ENCODE measurements at regions not wholly inside any gene's neighbourhood (a gene's known extent, or its start where the extent isn't known, plus 50 kb on each side); places are given as distances from the start of the nearest gene placed in this dataset.

- DNase-seq: no peak
- no peaks in the 10 kb centered on the region for H3K27me3 ChIP-seq (ENCODE audit: control insufficient read depth, insufficient read depth, low read length)
- H3K4me3 ChIP-seq (ENCODE audit: low read length): no peak overlapping the region
- peaks cover 48% of the 10 kb centered on the region for H3K4me1 ChIP-seq (ENCODE audit: control insufficient read depth, insufficient read depth, low read length)
- H3K9me3 ChIP-seq (replicated peaks; ENCODE audit: control insufficient read depth, low read depth, low read length): no peaks in the 10 kb centered on the region
- H3K27ac ChIP-seq (ENCODE audit: low read length): no peak overlapping the region
- H3K36me3 ChIP-seq (ENCODE audit: control insufficient read depth, insufficient read depth, low read length): peaks cover 78% of the 10 kb centered on the region
- WGBS (ENCODE audit: insufficient coverage): 77% methylated on average over 7 of the region's 8 CpGs
Observed at GRCh38 chr12:124445826-124446225, 121.6 kb downstream of the NCOR2 start.

DNA sequence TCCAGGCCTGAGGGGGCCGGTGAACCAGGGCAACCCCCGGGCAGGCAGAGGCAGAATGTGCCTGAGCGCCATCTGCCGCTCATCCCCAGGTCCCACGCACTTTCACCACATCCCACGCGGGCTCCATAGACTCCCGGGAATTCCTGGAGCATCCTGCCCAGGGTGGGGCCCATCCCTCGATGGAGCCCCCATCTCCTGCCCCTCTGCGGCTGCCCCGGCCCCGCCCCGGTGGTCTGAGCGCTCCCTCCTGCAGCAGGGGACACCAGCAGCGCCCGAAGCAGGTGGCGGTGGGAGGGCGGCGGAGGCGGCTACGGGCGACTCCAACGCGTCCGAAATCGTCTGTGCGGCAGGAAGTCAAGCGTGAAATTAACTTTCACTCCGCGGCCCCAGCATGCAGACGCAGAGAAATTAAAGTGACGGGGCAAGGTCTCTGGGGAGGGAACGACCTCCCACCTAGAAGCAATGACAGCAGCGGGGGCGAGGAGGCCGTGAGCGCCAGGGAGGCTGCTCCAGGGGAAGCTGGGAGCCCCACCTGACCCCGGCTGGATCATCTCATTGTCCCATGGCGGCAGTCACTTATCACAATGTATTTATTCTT lies 122.2 kb downstream of the NCOR2 start:
- Histone ChIP-seq H3K27me3 (ENCODE audit: control insufficient read depth, insufficient read depth, low read length) (no peaks in the 10 kb centered on the region), H3K4me3 (ENCODE audit: low read length) (no peak overlapping the region), H3K36me3 (ENCODE audit: control insufficient read depth, insufficient read depth, low read length) (peaks cover 77% of the 10 kb centered on the region), H3K9me3 (replicated peaks; ENCODE audit: control insufficient read depth, low read depth, low read length) (no peaks in the 10 kb centered on the region), H3K4me1 (ENCODE audit: control insufficient read depth, insufficient read depth, low read length) (peaks cover 44% of the 10 kb centered on the region), H3K27ac (ENCODE audit: low read length) (no peak overlapping the region)
- DNase-seq: no peak
- whole genome bisulfite sequencing (ENCODE audit: insufficient coverage): 67% methylated on average over 34 of the region's 39 CpGs

DNA sequence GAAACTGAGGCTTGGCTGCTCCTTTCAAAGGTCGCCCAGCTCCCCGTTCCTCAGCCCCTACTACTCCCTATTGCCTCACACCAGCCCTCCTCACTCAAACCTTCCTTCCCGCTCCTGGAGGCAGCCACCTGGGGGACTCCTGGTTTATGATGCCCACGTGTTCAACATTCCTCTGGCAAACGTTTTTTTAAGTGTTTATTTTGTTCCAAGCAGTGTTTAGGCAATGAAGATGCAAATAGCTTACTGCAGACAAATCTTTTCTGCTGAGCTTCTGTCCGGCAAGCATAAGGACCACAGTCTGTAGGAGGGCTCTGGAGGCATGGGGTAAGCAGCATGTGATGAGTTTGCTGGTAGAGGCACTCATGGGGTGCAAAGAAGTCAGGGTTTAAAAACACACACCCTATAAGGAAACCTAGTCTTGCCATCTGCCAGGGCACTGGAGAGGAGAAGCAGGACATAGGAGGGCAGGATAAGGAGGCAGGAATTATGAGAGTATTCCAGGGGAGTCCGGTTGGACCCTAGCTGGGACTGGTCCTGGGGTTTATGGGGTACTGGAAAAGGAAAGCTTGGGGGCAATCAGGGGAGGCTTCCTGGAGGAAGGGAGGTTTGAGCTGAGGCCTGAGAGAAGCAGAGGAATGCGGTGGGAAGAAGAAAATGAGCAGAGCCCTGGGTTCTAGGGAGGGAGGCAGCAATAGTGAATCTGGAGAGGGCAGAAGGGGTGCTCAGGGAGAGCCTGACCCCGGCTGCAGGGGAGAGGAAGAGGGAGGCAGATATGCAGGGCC lies 123.3 kb downstream of the NCOR2 start:
- Histone ChIP-seq H3K27ac (ENCODE audit: low read length) (no peak overlapping the region), H3K36me3 (ENCODE audit: control insufficient read depth, insufficient read depth, low read length) (peaks cover 70% of the 10 kb centered on the region), H3K4me3 (ENCODE audit: low read length) (no peak overlapping the region), H3K9me3 (replicated peaks; ENCODE audit: control insufficient read depth, low read depth, low read length) (no peaks in the 10 kb centered on the region), H3K4me1 (ENCODE audit: control insufficient read depth, insufficient read depth, low read length) (peaks cover 33% of the 10 kb centered on the region), H3K27me3 (ENCODE audit: control insufficient read depth, insufficient read depth, low read length) (no peaks in the 10 kb centered on the region)
- DNase-seq: no peak
- WGBS (ENCODE audit: insufficient coverage): 73% methylated on average over 6 of the region's 9 CpGs

GRCh38 chr12:124442772-124443445 lies 124.5 kb downstream of the NCOR2 start:
- H3K9me3 ChIP-seq (replicated peaks; ENCODE audit: control insufficient read depth, low read depth, low read length): no peaks in the 10 kb centered on the region
- WGBS (ENCODE audit: insufficient coverage): 67% methylated on average over 23 of the region's 29 CpGs
- DNase-seq: no peak
- peaks cover 62% of the 10 kb centered on the region for H3K36me3 ChIP-seq (ENCODE audit: control insufficient read depth, insufficient read depth, low read length)
- H3K4me3 ChIP-seq (ENCODE audit: low read length): no peak overlapping the region
- H3K4me1 ChIP-seq (ENCODE audit: control insufficient read depth, insufficient read depth, low read length): peaks cover 42% of the 10 kb centered on the region
- H3K27ac ChIP-seq (ENCODE audit: low read length): no peak overlapping the region
- H3K27me3 ChIP-seq (ENCODE audit: control insufficient read depth, insufficient read depth, low read length): no peaks in the 10 kb centered on the region

DNA sequence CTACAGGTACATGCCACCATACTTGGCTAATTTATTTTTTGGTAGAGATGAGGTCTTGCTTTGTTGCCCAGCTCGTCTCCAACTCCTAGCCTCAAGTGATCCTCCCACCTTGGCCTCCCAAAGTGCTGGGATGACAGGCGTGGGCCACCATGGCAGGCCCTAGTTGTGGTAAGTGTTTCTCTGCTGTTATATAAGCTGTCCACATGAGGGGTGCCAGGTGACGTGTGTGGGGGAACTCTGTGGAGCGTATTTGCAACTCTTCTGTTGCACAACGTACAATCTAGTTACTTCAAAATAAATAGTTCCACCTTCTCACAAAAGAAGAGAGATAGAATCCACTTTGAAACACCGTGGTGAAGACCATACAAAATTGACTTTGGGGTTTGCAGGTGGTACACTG lies 125.1 kb downstream of the NCOR2 start:
- Histone ChIP-seq H3K4me1 (ENCODE audit: control insufficient read depth, insufficient read depth, low read length) (peaks cover 48% of the 10 kb centered on the region), H3K27me3 (ENCODE audit: control insufficient read depth, insufficient read depth, low read length) (no peaks in the 10 kb centered on the region), H3K36me3 (ENCODE audit: control insufficient read depth, insufficient read depth, low read length) (peaks cover 60% of the 10 kb centered on the region), H3K4me3 (ENCODE audit: low read length) (no peak overlapping the region), H3K27ac (ENCODE audit: low read length) (no peak overlapping the region), H3K9me3 (replicated peaks; ENCODE audit: control insufficient read depth, low read depth, low read length) (no peaks in the 10 kb centered on the region)
- no peak for DNase-seq
- WGBS (ENCODE audit: insufficient coverage): no CpG with 5 or more reads among the region's 6 CpGs

DNA sequence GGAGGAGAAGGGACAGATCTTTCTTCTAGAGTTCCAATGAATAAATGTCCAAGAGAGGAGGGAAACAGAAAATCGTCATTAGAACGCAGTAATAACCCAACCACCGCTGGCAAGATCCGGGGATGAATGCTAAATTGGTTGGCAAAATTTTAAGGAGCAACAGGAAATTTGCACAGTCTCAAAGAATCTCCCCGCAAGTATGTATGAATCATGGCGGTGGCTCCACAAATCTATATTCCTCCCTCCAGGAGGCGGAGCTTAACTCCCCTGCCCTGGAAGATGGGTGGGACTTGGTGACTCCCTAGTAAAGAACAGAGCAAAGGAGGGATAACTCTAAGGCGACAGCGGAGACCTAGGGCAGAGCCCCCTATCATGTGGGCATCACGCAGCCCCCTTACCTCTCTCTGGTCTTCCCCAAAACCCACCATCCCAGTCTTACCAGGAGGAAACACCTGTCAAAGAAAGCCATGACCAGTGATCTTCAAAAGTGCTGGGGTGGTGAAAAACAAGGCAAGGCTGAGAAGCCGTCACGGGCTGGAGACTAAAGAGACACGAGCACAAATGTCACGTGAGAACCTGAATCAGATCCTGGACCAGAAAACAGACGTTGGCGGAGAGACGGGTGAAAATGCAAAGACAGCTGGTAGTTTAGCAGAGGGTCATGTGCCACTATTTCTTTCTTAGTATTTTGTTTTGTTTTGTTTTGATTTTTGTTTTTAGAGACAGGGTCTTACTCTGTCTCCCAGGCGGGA lies 125.8 kb downstream of the NCOR2 start:
- Histone ChIP-seq H3K9me3 (replicated peaks; ENCODE audit: control insufficient read depth, low read depth, low read length) (no peaks in the 10 kb centered on the region), H3K27me3 (ENCODE audit: control insufficient read depth, insufficient read depth, low read length) (no peaks in the 10 kb centered on the region), H3K4me3 (ENCODE audit: low read length) (no peak overlapping the region), H3K27ac (ENCODE audit: low read length) (peak overlapping the region; percentile 0), H3K36me3 (ENCODE audit: control insufficient read depth, insufficient read depth, low read length) (peaks cover 64% of the 10 kb centered on the region), H3K4me1 (ENCODE audit: control insufficient read depth, insufficient read depth, low read length) (peaks cover 52% of the 10 kb centered on the region)
- WGBS (ENCODE audit: insufficient coverage): 45% methylated on average over 8 of the region's 18 CpGs
- no peak for DNase-seq

- peaks cover 67% of the 10 kb centered on the region for H3K36me3 ChIP-seq (ENCODE audit: control insufficient read depth, insufficient read depth, low read length)
Observed at GRCh38 chr12:124440841-124441381, 126.5 kb downstream of the NCOR2 start.

GRCh38 chr12:124440031-124440626 lies 127.3 kb downstream of the NCOR2 start:
- peaks cover 50% of the 10 kb centered on the region for H3K4me1 ChIP-seq (ENCODE audit: control insufficient read depth, insufficient read depth, low read length)
- no peaks in the 10 kb centered on the region for H3K27me3 ChIP-seq (ENCODE audit: control insufficient read depth, insufficient read depth, low read length)
- H3K9me3 ChIP-seq (replicated peaks; ENCODE audit: control insufficient read depth, low read depth, low read length): no peaks in the 10 kb centered on the region
- DNase-seq: no peak
- H3K27ac ChIP-seq (ENCODE audit: low read length): no peak overlapping the region
- H3K4me3 ChIP-seq (ENCODE audit: low read length): no peak overlapping the region
- peaks cover 65% of the 10 kb centered on the region for H3K36me3 ChIP-seq (ENCODE audit: control insufficient read depth, insufficient read depth, low read length)
- 91% methylated on average over 13 of the region's 13 CpGs for WGBS (ENCODE audit: insufficient coverage)

More at GRCh38 chr12:124440841-124441381, 126.5 kb downstream of the NCOR2 start:
- Histone ChIP-seq H3K4me1 (ENCODE audit: control insufficient read depth, insufficient read depth, low read length) (peaks cover 54% of the 10 kb centered on the region), H3K27ac (ENCODE audit: low read length) (peak overlapping the region; percentile 56), H3K4me3 (ENCODE audit: low read length) (no peak overlapping the region), H3K9me3 (replicated peaks; ENCODE audit: control insufficient read depth, low read depth, low read length) (no peaks in the 10 kb centered on the region), H3K27me3 (ENCODE audit: control insufficient read depth, insufficient read depth, low read length) (no peaks in the 10 kb centered on the region)
- WGBS (ENCODE audit: insufficient coverage): 89% methylated on average over 3 of the region's 13 CpGs
- no peak for DNase-seq

- Histone ChIP-seq H3K27ac (ENCODE audit: low read length) (no peak overlapping the region), H3K36me3 (ENCODE audit: control insufficient read depth, insufficient read depth, low read length) (peaks cover 55% of the 10 kb centered on the region)
- WGBS (ENCODE audit: insufficient coverage): 68% methylated on average over 4 of the region's 8 CpGs
Observed at GRCh38 chr12:124438437-124439056, 128.9 kb downstream of the NCOR2 start.

More at GRCh38 chr12:124438437-124439056, 128.9 kb downstream of the NCOR2 start:
- Histone ChIP-seq H3K4me3 (ENCODE audit: low read length) (no peak overlapping the region), H3K27me3 (ENCODE audit: control insufficient read depth, insufficient read depth, low read length) (no peaks in the 10 kb centered on the region), H3K4me1 (ENCODE audit: control insufficient read depth, insufficient read depth, low read length) (peaks cover 53% of the 10 kb centered on the region), H3K9me3 (replicated peaks; ENCODE audit: control insufficient read depth, low read depth, low read length) (no peaks in the 10 kb centered on the region)
- no peak for DNase-seq
